Endothelial cell of umbilical vein (primary cell): ENCODE measurements at regions not wholly inside any gene's neighbourhood (a gene's known extent, or its start where the extent isn't known, plus 50 kb on each side); places are given as distances from the start of the nearest gene placed in this dataset.

Source experiments
- BruUV-seq: library from RNA; stranded (reverse); fragments of 400-500 nt; replicated peaks from 2 replicates; lab custom pipeline; 2021; lab: Mats Ljungman, UMichigan
- CTCF ChIA-PET: fragments of 300-600, 350-600 bp; sonication (Branson Sonifier 250); formaldehyde crosslinking; loops from one replicate; lab custom pipeline; 2021; ENCODE audit warnings: antibody characterized with exemption, inconsistent platforms; lab: Charles Lee
- POLR2A ChIA-PET: fragments of 300-600, 350-600 bp; sonication (Branson Sonifier 250); formaldehyde crosslinking; loops from one replicate; lab custom pipeline; 2021; ENCODE audit warnings: antibody characterized with exemption, inconsistent platforms; lab: Charles Lee
- DNase-seq: peaks from one replicate; pipeline ENCODE4 v3.0.0-alpha.2; 2011; ENCODE audit warnings: low read depth, low spot score
- FAIRE-seq: peaks from 2 replicates; lab custom pipeline; 2011; peaks lifted over from hg19 to GRCh38; lab: Jason Lieb, UNC
- H2AFZ ChIP-seq: 2 replicates; pipeline ENCODE4 v1.6.0; 2012; ENCODE audit warnings: low read depth, low read length, control low read depth, inconsistent platforms
- H3K27ac ChIP-seq: 2 replicates; pipeline ENCODE4 v1.5.1; 2011; ENCODE audit warnings: low read depth, mild to moderate bottlenecking, control low read depth, low read length, moderate library complexity; ENCODE audit not compliant: insufficient read depth
- H3K27me3 ChIP-seq, 2 experiments: 2 replicates each; pipeline versions ENCODE4 v1.6.0 to v1.6.1; 2011; ENCODE audit warnings: low read length in 2 of 2, mixed read lengths in 1 of 2; ENCODE audit not compliant: control insufficient read depth in 2 of 2, insufficient read depth in 2 of 2
- H3K36me3 ChIP-seq, 2 experiments: 2 replicates in 1 of 2; 3 replicates in 1 of 2; pipeline ENCODE4 v1.5.1; 2011; ENCODE audit warnings: low read length in 2 of 2, mild to moderate bottlenecking in 1 of 2, moderate library complexity in 1 of 2; ENCODE audit not compliant: control insufficient read depth in 2 of 2, insufficient read depth in 2 of 2; ENCODE audit errors: extremely low read depth in 1 of 2
- H3K4me1 ChIP-seq: 3 replicates; pipeline ENCODE4 v1.5.1; 2011; ENCODE audit warnings: mild to moderate bottlenecking, low read length; ENCODE audit not compliant: control insufficient read depth, insufficient read depth; ENCODE audit errors: extremely low read depth
- H3K4me2 ChIP-seq: 2 replicates; pipeline ENCODE4 v1.6.1; 2011; ENCODE audit warnings: low read length, control low read depth, mixed read lengths; ENCODE audit not compliant: insufficient read depth
- H3K4me3 ChIP-seq, 3 experiments: fragments of 200-600 bp in 1 of 3; sonication (generic), shearing (Covaris generic) in 1 of 3; replicated peaks in 1 of 3; 2 replicates each; pipeline ENCODE4 v1.5.1; 2011 to 2016; ENCODE audit warnings: control low read depth in 3 of 3, low read length in 3 of 3, mild to moderate bottlenecking in 2 of 3, inconsistent platforms in 1 of 3, low read depth in 1 of 3, moderate library complexity in 1 of 3; ENCODE audit not compliant: insufficient read depth in 1 of 3
- H3K79me2 ChIP-seq: 2 replicates; pipeline ENCODE4 v1.6.0; 2012; ENCODE audit warnings: low read length, inconsistent platforms; ENCODE audit not compliant: control insufficient read depth, insufficient read depth
- H3K9ac ChIP-seq: replicated peaks from 2 replicates; pipeline ENCODE3; 2011; ENCODE audit warnings: low read length, control low read depth; ENCODE audit not compliant: insufficient read depth; ENCODE audit errors: extremely low read depth
- H3K9me1 ChIP-seq: replicated peaks from 3 replicates; pipeline ENCODE4 v1.6.0; 2011; ENCODE audit warnings: mild to moderate bottlenecking, low read length; ENCODE audit not compliant: control insufficient read depth, insufficient read depth; ENCODE audit errors: extremely low read depth
- H3K9me3 ChIP-seq: replicated peaks from 2 replicates; pipeline ENCODE4 v1.5.1; 2012; ENCODE audit warnings: low read length, inconsistent platforms; ENCODE audit not compliant: control insufficient read depth, insufficient read depth
- H4K20me1 ChIP-seq: replicated peaks from 2 replicates; pipeline ENCODE3; 2011; ENCODE audit warnings: mild to moderate bottlenecking, low read length; ENCODE audit not compliant: control insufficient read depth, insufficient read depth; ENCODE audit errors: extremely low read depth
- EZH2 ChIP-seq: IDR thresholded peaks from 2 replicates; pipeline ENCODE4 v1.6.1; 2012; ENCODE audit warnings: borderline replicate concordance, low read depth, mild to moderate bottlenecking, moderate library complexity, low read length, inconsistent platforms; ENCODE audit not compliant: severe bottlenecking
- FOS ChIP-seq: IDR thresholded peaks from 2 replicates; pipeline ENCODE4 v1.6.1; 2011; ENCODE audit warnings: mild to moderate bottlenecking, low read length, moderate library complexity, borderline replicate concordance; ENCODE audit not compliant: insufficient read depth
- GATA2 ChIP-seq: IDR thresholded peaks from 2 replicates; pipeline ENCODE4 v1.7.0; 2011; ENCODE audit warnings: low read depth, mild to moderate bottlenecking, moderate library complexity, mixed read lengths, low read length; ENCODE audit not compliant: insufficient read length, insufficient read depth
- JUN ChIP-seq: IDR thresholded peaks from 2 replicates; pipeline ENCODE4 v1.6.1; 2011; ENCODE audit warnings: borderline replicate concordance, low read depth; ENCODE audit not compliant: insufficient read length, insufficient read depth
- MYC ChIP-seq: IDR thresholded peaks from one replicate; pipeline ENCODE4 v1.6.1; 2011; ENCODE audit warnings: mild to moderate bottlenecking, low read depth, low read length
- POLR2A ChIP-seq: IDR thresholded peaks from 2 replicates; pipeline ENCODE4 v1.6.1; 2012; ENCODE audit warnings: low read depth, mild to moderate bottlenecking, control low read depth, low read length
- POLR2AphosphoS5 ChIP-seq: IDR thresholded peaks from 2 replicates; pipeline ENCODE4 v1.6.1; 2012; ENCODE audit warnings: low read depth, mild to moderate bottlenecking, control low read depth, low read length, moderate library complexity; ENCODE audit not compliant: insufficient read depth
- dilution Hi-C: fragments of 300-500 bp; cut with MboI; formaldehyde crosslinking; loops from one replicate; pipeline ENCODE4 v1.15.0; 2019; ENCODE audit warnings: low sequenced_read_pairs; ENCODE audit not compliant: extremely low pct_ligation_motif_present
- intact Hi-C: fragments of 100-400 bp; cut with micrococcal nuclease; formaldehyde crosslinking; loops from one replicate; pipeline ENCODE4 v1.10.0; 2022
- TF ChIP-seq, protein P1 (sequence below), 2 donors: IDR thresholded peaks; 1 replicate in 1 of 2; 2 replicates in 1 of 2; pipeline ENCODE4 v1.5.1; 2011; ENCODE audit warnings: low read length in 2 of 2, mild to moderate bottlenecking in 2 of 2, moderate library complexity in 2 of 2, control low read depth in 1 of 2, inconsistent platforms in 1 of 2, low read depth in 1 of 2; ENCODE audit not compliant: insufficient read depth in 1 of 2; ENCODE audit errors: extremely low read depth in 1 of 2
- TF ChIP-seq, protein P2 (sequence below): IDR thresholded peaks from 2 replicates; pipeline ENCODE4 v1.6.1; 2011; ENCODE audit not compliant: insufficient read depth, insufficient read length

DNA sequence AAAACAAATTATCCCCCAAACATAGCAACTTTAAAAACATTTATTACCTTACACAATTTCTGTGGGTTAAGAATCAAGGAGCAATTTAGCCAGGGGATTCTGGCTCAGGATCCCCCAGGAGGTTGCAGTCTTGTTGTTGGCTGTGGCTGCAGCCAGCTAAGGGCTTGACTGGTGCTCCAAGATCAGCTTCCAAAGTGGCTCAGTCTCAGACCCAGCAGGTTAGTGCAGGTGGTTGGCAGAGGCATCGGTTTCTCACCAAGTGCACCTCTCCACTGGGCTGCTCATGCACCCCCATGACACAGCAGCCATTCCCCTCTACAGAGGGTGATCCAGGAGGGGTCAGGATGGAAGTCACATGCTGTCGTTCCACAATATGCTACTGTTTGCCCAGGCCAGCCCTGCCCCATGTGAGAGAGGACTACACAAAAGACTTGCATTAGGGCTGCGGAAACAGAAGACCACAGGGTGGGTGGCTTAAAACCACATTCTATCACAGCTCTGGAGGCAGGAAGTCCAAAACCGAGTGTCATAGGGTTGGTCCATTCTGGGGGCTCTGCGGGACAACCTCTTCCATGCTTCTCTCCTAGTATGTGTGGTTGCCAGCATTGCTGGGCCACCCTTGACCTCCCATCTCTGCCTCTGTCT lies 125.8 kb downstream of the C6orf118 start:
- Histone ChIP-seq H3K27ac (no peak overlapping the region), H3K9ac (no peak overlapping the region), H3K79me2 (no peaks in the 10 kb centered on the region), H3K36me3 (no peaks in the 10 kb centered on the region), H3K27me3 (no peaks in the 10 kb centered on the region), H4K20me1 (no peaks in the 10 kb centered on the region), H2AFZ (no peak overlapping the region), H3K4me1 (no peaks in the 10 kb centered on the region), H3K4me2 (no peak overlapping the region), H3K9me1 (no peaks in the 10 kb centered on the region), H3K4me3 (no peak overlapping the region), H3K9me3 (peaks cover 3% of the 10 kb centered on the region)
- FAIRE-seq: no peak
- dilution Hi-C loops: no loop called here
- no peak for DNase-seq
- ChIA-PET POLR2A (no interaction called here), CTCF (no interaction called here)
- intact Hi-C loops: no loop called here
- no peak for TF ChIP-seq FOS
- no peak for TF ChIP-seq POLR2A
- no peak for TF ChIP-seq GATA2
- BruUV-seq: no TSS peak

DNA sequence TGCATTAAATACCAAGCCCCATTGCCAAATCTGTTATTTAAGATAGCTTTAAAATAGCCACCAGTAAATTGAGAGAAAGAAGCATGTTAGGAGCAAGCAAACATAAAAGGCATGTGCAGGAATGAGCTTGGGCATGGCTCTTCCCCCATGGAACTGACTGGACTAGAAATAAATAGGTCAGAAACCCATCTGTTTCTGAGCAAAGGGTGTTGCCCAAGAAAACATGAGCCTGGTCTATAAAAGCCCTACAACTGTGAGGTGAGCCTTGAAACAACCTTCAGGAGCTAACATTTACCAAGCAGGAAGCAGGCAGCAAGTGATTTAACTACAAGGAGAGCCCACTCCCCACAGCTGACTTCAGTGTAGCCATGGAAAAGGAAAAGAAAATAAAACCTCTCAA lies 126.3 kb downstream of the C6orf118 start:
- FAIRE-seq (no peak), DNase-seq (no peak)
- H2AFZ ChIP-seq: no peak overlapping the region
- H3K27me3 ChIP-seq: no peaks in the 10 kb centered on the region
- peaks cover 3% of the 10 kb centered on the region for H3K9me3 ChIP-seq
- dilution Hi-C loops (no loop called here), intact Hi-C loops (no loop called here)
- H3K27ac ChIP-seq: no peak overlapping the region
- POLR2A ChIA-PET: no interaction called here
- CTCF ChIA-PET: interaction anchor here (0.9 kb wide), 1 partner anchor 16 kb away, joined by 3 read pairs; no protein-coding TSS in a partner anchor
- H3K4me2 ChIP-seq: no peak overlapping the region
- H3K79me2 ChIP-seq: no peaks in the 10 kb centered on the region
- TF ChIP-seq EZH2: no peak
- TF ChIP-seq JUN: no peak
- TF ChIP-seq POLR2A: no peak
- TF ChIP-seq, protein P1, sequence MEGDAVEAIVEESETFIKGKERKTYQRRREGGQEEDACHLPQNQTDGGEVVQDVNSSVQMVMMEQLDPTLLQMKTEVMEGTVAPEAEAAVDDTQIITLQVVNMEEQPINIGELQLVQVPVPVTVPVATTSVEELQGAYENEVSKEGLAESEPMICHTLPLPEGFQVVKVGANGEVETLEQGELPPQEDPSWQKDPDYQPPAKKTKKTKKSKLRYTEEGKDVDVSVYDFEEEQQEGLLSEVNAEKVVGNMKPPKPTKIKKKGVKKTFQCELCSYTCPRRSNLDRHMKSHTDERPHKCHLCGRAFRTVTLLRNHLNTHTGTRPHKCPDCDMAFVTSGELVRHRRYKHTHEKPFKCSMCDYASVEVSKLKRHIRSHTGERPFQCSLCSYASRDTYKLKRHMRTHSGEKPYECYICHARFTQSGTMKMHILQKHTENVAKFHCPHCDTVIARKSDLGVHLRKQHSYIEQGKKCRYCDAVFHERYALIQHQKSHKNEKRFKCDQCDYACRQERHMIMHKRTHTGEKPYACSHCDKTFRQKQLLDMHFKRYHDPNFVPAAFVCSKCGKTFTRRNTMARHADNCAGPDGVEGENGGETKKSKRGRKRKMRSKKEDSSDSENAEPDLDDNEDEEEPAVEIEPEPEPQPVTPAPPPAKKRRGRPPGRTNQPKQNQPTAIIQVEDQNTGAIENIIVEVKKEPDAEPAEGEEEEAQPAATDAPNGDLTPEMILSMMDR (IDR thresholded peaks at IDR 0.05; ENCODE audit: extremely low read depth in 1 of 2, insufficient read depth in 1 of 2, low read depth in 1 of 2, low read length in 2 of 2): no peak
- no peak for TF ChIP-seq POLR2AphosphoS5
- TF ChIP-seq, protein P2, sequence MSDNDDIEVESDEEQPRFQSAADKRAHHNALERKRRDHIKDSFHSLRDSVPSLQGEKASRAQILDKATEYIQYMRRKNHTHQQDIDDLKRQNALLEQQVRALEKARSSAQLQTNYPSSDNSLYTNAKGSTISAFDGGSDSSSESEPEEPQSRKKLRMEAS: no peak
- TF ChIP-seq MYC: no peak
- TF ChIP-seq GATA2: no peak
- no peak for TF ChIP-seq FOS
- H4K20me1 ChIP-seq: no peaks in the 10 kb centered on the region
- H3K4me3 ChIP-seq: no peak overlapping the region
- H3K4me1 ChIP-seq: no peaks in the 10 kb centered on the region
- no TSS peak for BruUV-seq
- no peaks in the 10 kb centered on the region for H3K36me3 ChIP-seq
- no peaks in the 10 kb centered on the region for H3K9me1 ChIP-seq
- H3K9ac ChIP-seq: no peak overlapping the region
